CD4-positive, alpha-beta T cell treated with Interleukin-1 beta for 1 hour (primary cell): ENCODE measurements at regions not wholly inside any gene's neighbourhood (a gene's known extent, or its start where the extent isn't known, plus 50 kb on each side); places are given as distances from the start of the nearest gene placed in this dataset.
A peak's percentile ranks its signal among the peaks of the same experiment; 100 is the strongest.

Experiments
- DNase-seq, 2 donors: peaks; one replicate each; pipeline ENCODE4 v3.0.0-alpha.2; 2020 to 2022

- DNase-seq: no peak
Measured at GRCh38 chr20:9919271-9920014, 80.6 kb upstream of the PAK5 start.

- no peak for DNase-seq
Measured at GRCh38 chr20:9918348-9918747, 79.5 kb upstream of the PAK5 start.

- DNase-seq: no peak
Measured at GRCh38 chr20:9916761-9917160, 77.9 kb upstream of the PAK5 start.

- DNase-seq: peak; percentile 13 to 17
Measured at GRCh38 chr20:9912858-9913434, 74.1 kb upstream of the PAK5 start.

GRCh38 chr20:9912290-9912689 lies 73.4 kb upstream of the PAK5 start:
- DNase-seq: no peak

- no peak for DNase-seq
Measured at GRCh38 chr20:9911519-9911918, 72.6 kb upstream of the PAK5 start.

GRCh38 chr20:9909167-9909566 lies 70.3 kb upstream of the PAK5 start:
- DNase-seq: no peak

- no peak for DNase-seq
Measured at GRCh38 chr20:9903048-9903655, 64.3 kb upstream of the PAK5 start.

GRCh38 chr20:9889270-9889981 lies 50.5 kb upstream of the PAK5 start:
- DNase-seq: peak in 1 of 2 donors; percentile 2
